Activated CD8-positive, alpha-beta memory T cell treated with anti-CD3 and anti-CD28 coated beads, Interleukin-2, amount 50 U/mL, for 1 hour (primary cell): ENCODE measurements at regions not wholly inside any gene's neighbourhood (a gene's known extent, or its start where the extent isn't known, plus 50 kb on each side); places are given as distances from the start of the nearest gene placed in this dataset.
"Not testable (repeated sequence)": the region's sequence is repeated elsewhere in the genome, so short reads cannot be mapped to it uniquely, and the experiment has no call there.

Experiments used
- DNase-seq: peaks from one replicate; pipeline ENCODE4 v3.0.0-alpha.2; 2020; ENCODE audit errors: extremely low read depth

GRCh38 chr5:99061711-99062110 is 132.9 kb upstream of the CHD1 start:
- no peak for DNase-seq

DNA sequence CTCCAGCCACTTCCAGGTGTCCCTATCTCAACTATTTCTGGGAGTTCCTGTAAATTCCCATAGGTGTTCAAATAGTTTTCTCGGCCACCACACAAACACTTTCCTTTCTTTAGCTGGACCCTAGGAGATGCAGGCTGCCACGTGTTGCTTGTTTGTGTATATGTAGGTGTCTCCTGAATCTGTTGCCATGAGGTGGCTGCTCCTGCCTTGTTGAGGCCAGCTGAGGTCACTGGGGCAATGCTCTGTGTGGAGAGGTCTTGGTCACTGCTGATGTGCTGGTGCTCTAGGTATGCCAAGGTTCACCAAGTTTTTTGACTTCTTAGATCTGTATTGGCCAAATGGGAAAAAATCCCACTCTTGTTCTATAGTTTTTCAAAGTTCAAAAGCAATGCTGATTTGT is 132.5 kb upstream of the CHD1 start:
- DNase-seq = no peak

DNA sequence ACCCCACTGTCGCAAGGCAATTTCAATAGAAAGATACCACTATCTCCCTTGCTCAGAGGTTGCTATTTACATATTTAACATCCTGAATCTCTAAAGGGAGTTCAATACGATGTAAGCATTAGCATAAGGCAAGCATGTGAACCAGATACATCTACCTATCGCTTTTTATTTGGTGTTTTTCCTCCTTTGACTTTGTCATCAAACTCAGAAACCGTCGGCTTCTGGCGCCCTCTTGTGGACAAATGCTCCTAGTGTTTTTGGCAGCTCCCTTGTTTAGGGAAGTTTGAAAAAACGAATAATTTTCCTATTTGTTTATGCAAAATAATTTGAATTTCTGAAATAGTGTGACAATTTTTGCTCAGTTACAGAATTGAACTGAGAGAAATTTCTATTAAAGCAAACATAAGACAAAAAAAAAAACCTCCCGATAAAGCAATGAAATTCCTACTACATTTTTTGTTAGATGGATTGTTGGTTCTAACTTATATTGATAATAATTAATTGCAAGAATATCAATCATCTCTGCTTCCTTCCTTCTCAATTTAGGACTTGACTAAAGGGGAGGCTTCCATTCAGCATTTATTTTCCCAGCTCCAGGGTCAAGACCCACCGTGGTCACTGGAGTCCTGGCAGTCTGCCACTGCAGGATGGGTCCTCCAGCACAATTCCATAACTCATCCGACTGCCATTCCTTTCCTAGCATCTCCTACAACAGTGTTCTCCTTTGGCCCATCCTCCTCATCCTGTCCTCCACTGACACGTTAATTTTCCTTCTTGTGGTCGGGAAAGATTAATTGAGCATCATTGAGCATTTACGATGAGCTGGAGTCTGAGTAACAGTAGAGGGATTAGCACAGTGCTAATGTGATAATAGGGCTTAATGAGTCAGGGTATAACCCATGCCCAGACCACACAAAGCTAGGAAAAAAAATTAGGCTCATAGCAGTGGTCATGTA is 131.8 kb upstream of the CHD1 start:
- DNase-seq = peak; percentile 69

- no peak for DNase-seq
Observed at GRCh38 chr5:99059685-99060084, 130.9 kb upstream of the CHD1 start.

DNA sequence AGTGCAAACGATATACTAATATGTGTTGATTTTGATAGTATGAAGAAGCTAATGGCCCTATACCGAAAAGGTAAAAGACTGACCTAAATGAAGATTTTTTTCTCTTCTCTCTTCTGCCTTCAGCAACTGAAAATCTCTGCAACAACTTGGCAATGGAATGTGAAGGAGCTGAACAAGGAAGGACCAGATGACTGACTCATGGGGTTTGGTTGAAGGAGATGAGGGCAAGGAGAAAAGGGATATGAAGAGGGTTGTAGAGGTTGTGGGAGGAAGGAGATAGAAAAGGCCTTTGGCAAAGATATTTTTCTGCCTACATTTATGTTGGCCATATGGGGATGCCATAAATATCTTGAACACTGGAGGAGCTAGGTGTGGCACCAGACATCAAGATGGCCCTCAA is 129.7 kb upstream of the CHD1 start:
- DNase-seq = no peak

DNA sequence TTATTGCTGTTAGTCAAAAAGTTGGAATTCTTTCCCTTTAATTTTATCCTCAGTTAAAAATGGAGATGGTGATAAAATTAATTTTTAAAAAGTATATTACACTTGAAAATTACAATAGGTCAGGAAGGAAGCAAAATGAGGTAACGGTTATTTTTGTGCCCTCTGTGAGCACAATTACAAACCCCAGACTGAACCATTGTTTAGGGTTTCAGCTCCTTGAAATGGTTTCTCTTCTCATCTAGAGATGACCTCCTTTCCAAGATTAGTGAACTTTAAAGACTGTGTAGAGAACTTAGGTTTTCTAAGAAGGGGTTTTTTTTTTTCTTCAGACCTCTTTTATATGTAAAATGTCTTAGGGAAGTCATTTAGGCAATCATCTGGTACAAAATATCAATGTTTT is 126.2 kb upstream of the CHD1 start:
- no peak for DNase-seq

- no peak for DNase-seq
Observed at GRCh38 chr5:99045871-99046270, 117.1 kb upstream of the CHD1 start.

- DNase-seq = not testable (repeated sequence)
Observed at GRCh38 chr5:99043257-99043656, 114.5 kb upstream of the CHD1 start.

- peak; percentile 21 for DNase-seq
Observed at GRCh38 chr5:99037668-99038067, 108.9 kb upstream of the CHD1 start.

DNA sequence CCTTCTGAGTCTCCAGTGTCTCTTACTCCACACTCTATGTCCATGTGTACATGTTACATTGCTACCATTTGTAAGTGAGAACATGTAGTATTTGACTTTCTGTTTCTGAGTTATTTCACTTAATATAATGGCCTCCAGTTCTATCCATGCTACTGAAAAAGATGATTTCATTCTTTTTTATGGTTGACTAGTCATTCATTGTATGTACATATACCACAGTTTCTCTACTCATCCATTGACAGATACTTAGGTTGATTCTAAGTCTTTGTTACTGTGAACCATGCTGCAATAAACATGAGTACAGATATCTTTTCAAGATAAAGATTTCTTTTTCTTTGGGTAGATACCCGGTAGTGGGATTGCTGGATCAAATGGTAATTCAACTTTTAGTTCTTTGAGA is 107.1 kb upstream of the CHD1 start:
- no peak for DNase-seq

- DNase-seq = no peak
Observed at GRCh38 chr5:99034336-99034735, 105.5 kb upstream of the CHD1 start.

GRCh38 chr5:99033014-99033900 is 104.5 kb upstream of the CHD1 start:
- no peak for DNase-seq

DNA sequence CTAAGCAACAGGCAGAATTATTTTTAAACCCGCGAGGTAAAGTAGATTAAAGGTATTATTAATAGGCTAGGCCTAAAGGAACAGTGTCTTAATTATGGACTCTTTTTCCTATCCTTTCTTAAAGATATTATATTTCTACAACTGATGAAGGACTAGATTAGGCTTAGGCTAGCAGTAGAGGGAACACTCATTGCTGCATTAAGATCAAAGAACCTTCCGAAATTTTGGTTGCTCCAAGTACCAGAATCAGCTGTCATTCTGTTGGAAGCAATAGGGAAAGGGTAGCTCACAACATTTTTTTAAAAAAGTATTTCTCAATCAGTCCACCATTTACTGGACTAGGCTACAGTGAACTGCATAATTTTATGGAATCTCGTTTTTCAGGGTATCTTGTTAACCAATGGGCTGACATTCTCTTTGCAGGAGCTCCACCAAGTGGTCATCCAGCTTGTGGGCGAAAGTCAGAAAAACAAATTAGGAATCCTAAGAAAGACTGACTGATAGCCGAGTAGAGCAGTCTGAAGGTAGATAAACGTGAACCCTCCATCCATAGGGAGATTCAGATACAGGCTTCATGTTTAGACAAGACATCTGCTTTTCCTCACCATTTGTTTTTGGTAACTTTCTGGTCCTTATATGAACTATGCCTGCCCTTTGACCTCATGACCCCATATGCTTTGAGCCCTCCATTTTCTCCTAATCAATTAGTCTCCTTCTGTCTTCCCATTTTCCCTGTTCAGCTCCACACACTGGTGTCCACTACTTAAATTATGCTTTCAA is 103.6 kb upstream of the CHD1 start:
- no peak for DNase-seq

GRCh38 chr5:99030906-99031440 is 102.2 kb upstream of the CHD1 start:
- DNase-seq = no peak

DNA sequence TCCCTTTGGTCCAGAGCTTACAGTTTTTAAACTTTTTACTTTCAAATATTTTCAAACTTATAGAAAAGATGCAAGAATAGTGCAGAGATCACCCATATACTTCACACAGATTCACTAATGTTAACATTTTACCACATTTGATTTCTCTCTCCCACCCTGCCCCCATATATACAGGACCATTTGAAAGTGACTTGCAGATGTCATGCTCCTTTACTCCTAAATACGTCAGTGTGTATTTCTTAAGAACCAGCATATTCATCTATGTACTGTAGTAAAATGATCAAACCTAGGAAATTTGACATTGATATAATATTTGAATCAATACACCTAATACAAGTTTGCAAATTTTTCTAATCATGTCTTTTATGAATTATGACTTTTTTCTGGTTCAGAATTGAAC is 100.4 kb upstream of the CHD1 start:
- DNase-seq = no peak

GRCh38 chr5:99028170-99028569 is 99.4 kb upstream of the CHD1 start:
- DNase-seq = not testable (repeated sequence)

DNA sequence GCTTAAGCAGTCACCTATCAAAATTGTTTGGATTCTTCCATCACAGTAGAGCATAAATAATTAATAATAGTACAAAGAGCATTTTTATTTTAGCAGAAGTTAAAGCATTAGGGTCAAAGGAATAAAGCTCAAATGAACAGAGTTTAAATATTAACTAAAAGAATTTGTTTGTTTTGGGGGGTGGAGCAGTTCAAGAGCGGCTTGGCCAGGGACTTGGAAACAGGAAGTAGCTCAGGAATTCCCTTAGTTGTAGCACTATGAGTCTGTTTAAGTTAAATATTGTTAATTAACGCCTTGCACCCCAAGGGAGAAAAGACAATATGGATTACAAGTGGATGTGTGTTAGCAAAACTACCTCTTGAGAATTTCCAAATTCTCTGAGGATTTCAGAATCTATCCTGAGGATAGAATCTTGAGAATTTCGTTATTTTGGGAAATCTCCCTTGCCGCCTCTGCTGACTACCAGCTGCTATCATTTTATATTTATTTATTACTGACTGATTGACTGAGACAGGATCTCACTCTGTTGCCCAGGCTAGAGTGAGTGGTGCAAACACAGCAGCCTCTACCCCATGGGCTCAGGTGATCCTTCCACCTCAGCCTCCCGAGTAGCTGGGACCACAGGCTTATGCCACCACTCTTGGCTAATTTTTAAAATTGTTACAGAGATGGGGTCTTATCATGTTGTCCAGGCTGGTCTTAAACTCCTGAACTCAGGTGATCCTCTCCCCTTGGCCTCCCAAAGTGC is 96.7 kb upstream of the CHD1 start:
- no peak for DNase-seq

DNA sequence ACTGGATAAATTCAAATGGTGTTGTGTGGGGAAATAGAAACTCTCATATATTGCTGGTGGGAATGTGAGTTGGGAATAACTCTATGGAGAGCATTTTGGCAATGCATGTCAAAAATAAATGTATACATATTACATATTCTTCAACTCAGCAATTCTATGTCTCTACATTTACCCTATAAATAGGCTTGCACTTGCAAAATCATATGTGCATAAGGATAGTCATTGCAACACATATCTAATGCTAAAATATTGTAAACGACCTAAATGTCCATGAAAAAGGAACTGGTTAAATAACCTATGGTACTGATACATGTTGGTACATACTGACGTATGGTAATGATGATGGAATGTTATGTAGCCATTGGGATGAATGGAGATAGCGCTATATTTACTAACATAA is 94.5 kb upstream of the CHD1 start:
- DNase-seq = no peak

- DNase-seq = no peak
Observed at GRCh38 chr5:99022250-99022649, 93.4 kb upstream of the CHD1 start.

GRCh38 chr5:99020698-99021048 is 91.9 kb upstream of the CHD1 start:
- DNase-seq = no peak
